ENCODE measurements at regions not wholly inside any gene's neighbourhood (a gene's known extent, or its start where the extent isn't known, plus 50 kb on each side); places are given as distances from the start of the nearest gene placed in this dataset.

- H4K8ac ChIP-seq (ENCODE audit: low read depth in 2 of 2, low read length in 2 of 2), result no peak overlapping the region
- BruUV-seq (replicated peaks), result no TSS peak
- no peak overlapping the region for H3K4me3 ChIP-seq (ENCODE audit: insufficient read depth, low read depth, low read length)
- H2AK9ac ChIP-seq (replicated peaks; ENCODE audit: low read depth, low read length, poor library complexity), result no peak overlapping the region
- no peak overlapping the region for H3K14ac ChIP-seq (replicated peaks; ENCODE audit: low read depth, low read length)
- no peak overlapping the region for H3K4me2 ChIP-seq (ENCODE audit: low read depth, low read length)
- no peaks in the 10 kb centered on the region for H3K9me1 ChIP-seq (ENCODE audit: insufficient read depth, low read length)
- H3K18ac ChIP-seq (ENCODE audit: low read depth, low read length), result no peak overlapping the region
- H2AK5ac ChIP-seq (ENCODE audit: low read depth, low read length), result no peak overlapping the region
- no peak overlapping the region for H2BK120ac ChIP-seq (ENCODE audit: low read depth, low read length)
- intact Hi-C loops (cut with micrococcal nuclease) (loop anchor here (10.0 kb wide), 1 partner anchor 50 kb away; no protein-coding TSS in a partner anchor), in situ Hi-C loops (cut with MboI; ENCODE audit: low sequenced_read_pairs) (no loop called here), dilution Hi-C loops (cut with HindIII; ENCODE audit: low sequenced_read_pairs, unreplicated experiment) (no loop called here)
- peaks cover 2% of the 10 kb centered on the region for H3K27me3 ChIP-seq (ENCODE audit: control insufficient read depth, insufficient read depth, low read length)
- no peaks in the 10 kb centered on the region for H4K20me1 ChIP-seq (ENCODE audit: insufficient read depth, low read length)
- no peak overlapping the region for H4K5ac ChIP-seq (ENCODE audit: low read depth, low read length)
- H3K9ac ChIP-seq (ENCODE audit: low read depth, low read length), result no peak overlapping the region
- TF ChIP-seq, protein P1, sequence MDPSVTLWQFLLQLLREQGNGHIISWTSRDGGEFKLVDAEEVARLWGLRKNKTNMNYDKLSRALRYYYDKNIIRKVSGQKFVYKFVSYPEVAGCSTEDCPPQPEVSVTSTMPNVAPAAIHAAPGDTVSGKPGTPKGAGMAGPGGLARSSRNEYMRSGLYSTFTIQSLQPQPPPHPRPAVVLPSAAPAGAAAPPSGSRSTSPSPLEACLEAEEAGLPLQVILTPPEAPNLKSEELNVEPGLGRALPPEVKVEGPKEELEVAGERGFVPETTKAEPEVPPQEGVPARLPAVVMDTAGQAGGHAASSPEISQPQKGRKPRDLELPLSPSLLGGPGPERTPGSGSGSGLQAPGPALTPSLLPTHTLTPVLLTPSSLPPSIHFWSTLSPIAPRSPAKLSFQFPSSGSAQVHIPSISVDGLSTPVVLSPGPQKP (IDR thresholded peaks at IDR 0.05; ENCODE audit: borderline replicate concordance, low read depth, low read length), result no peak
- TF ChIP-seq RAD21 (IDR thresholded peaks at IDR 0.05; ENCODE audit: low read length) (no peak), RCOR1 (IDR thresholded peaks at IDR 0.05; ENCODE audit: insufficient replicate concordance, low read length) (no peak), MXI1 (IDR thresholded peaks at IDR 0.05; ENCODE audit: borderline replicate concordance, low read depth, low read length) (no peak), SMC3 (IDR thresholded peaks at IDR 0.05; ENCODE audit: low read depth, low read length) (no peak), MAZ (IDR thresholded peaks at IDR 0.05; ENCODE audit: borderline replicate concordance, low read depth, low read length) (no peak), NFE2L2 (IDR thresholded peaks at IDR 0.05; ENCODE audit: low read depth, low read length) (no peak), POLR2A (IDR thresholded peaks at IDR 0.05; ENCODE audit: low read depth, low read length) (no peak), MAFK (IDR thresholded peaks at IDR 0.05; ENCODE audit: low read depth, low read length) (no peak), BHLHE40 (IDR thresholded peaks at IDR 0.05; ENCODE audit: low read depth, low read length) (no peak), CEBPB (IDR thresholded peaks at IDR 0.05; ENCODE audit: low read depth, low read length) (no peak), USF2 (IDR thresholded peaks at IDR 0.05; ENCODE audit: low read depth, low read length) (no peak), FOS (IDR thresholded peaks at IDR 0.05; ENCODE audit: low read depth, low read length) (no peak), RFX5 (IDR thresholded peaks at IDR 0.05; ENCODE audit: low read depth, low read length) (no peak), CHD1 (IDR thresholded peaks at IDR 0.05; ENCODE audit: low read depth, low read length) (no peak)
- TF ChIP-seq, protein P2, sequence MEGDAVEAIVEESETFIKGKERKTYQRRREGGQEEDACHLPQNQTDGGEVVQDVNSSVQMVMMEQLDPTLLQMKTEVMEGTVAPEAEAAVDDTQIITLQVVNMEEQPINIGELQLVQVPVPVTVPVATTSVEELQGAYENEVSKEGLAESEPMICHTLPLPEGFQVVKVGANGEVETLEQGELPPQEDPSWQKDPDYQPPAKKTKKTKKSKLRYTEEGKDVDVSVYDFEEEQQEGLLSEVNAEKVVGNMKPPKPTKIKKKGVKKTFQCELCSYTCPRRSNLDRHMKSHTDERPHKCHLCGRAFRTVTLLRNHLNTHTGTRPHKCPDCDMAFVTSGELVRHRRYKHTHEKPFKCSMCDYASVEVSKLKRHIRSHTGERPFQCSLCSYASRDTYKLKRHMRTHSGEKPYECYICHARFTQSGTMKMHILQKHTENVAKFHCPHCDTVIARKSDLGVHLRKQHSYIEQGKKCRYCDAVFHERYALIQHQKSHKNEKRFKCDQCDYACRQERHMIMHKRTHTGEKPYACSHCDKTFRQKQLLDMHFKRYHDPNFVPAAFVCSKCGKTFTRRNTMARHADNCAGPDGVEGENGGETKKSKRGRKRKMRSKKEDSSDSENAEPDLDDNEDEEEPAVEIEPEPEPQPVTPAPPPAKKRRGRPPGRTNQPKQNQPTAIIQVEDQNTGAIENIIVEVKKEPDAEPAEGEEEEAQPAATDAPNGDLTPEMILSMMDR (conservative IDR thresholded peaks at IDR 0.05; ENCODE audit: low read depth, low read length), result no peak
- ATAC-seq (ENCODE audit: low read depth), result no peak
- ChIA-PET CTCF (no interaction called here), POLR2A (ENCODE audit: unreplicated experiment) (no interaction called here)
- no peak overlapping the region for H2BK5ac ChIP-seq (ENCODE audit: low read depth, low read length, poor library complexity, severe bottlenecking)
- no peaks in the 10 kb centered on the region for H3K79me1 ChIP-seq (ENCODE audit: low read depth in 1 of 2, low read length in 2 of 2)
- 94% methylated on average over 3 of the region's 7 CpGs; no CpG with 5 or more reads in 1 of the 2 experiments for WGBS, 2 experiments (ENCODE audit: extremely low coverage in 2 of 2, insufficient read length in 1 of 2)
- no peaks in the 10 kb centered on the region for H3K36me3 ChIP-seq (ENCODE audit: control insufficient read depth, insufficient read depth, low read length)
- no peak for DNase-seq
- H2BK20ac ChIP-seq (ENCODE audit: low read depth, low read length), result no peak overlapping the region
- no peak overlapping the region for H4K91ac ChIP-seq (ENCODE audit: insufficient read depth, low read depth, low read length)
- no peaks in the 10 kb centered on the region for H3K4me1 ChIP-seq (ENCODE audit: control insufficient read depth, insufficient read depth, low read length)
- no peak overlapping the region for H3K56ac ChIP-seq (ENCODE audit: extremely low read depth, insufficient read depth, low read length)
- H3K27ac ChIP-seq (ENCODE audit: insufficient read depth, low read length), result no peak overlapping the region
- no peaks in the 10 kb centered on the region for H3K9me3 ChIP-seq (ENCODE audit: control insufficient read depth, insufficient read depth, low read length)
- H2BK15ac ChIP-seq (ENCODE audit: low read depth, low read length), result no peak overlapping the region
- no peak overlapping the region for H3K4ac ChIP-seq (ENCODE audit: low read depth, low read length)
- no peak overlapping the region for H2AFZ ChIP-seq (replicated peaks; ENCODE audit: low read length, poor library complexity)
- H3K23ac ChIP-seq (ENCODE audit: low read depth, low read length), result no peak overlapping the region
Measured at GRCh38 chr9:20264896-20265295, 357.4 kb downstream of the MLLT3 start.
